Lower leg skin (tissue), 4 donors: ENCODE measurements at regions not wholly inside any gene's neighbourhood (a gene's known extent, or its start where the extent isn't known, plus 50 kb on each side); places are given as distances from the start of the nearest gene placed in this dataset.

Source experiments
- DNase-seq, 2 donors: peaks; one replicate each; pipeline ENCODE4 v3.0.0-alpha.2; 2019; ENCODE audit warnings: low spot score in 2 of 2
- H3K4me3 ChIP-seq: fragments of 200-600 bp; sonication (generic); 2 replicates; pipeline ENCODE4 v1.5.1; 2017; ENCODE audit warnings: mild to moderate bottlenecking, low read depth; ENCODE audit not compliant: poor library complexity, severe bottlenecking
- CTCF ChIP-seq, 3 donors: fragments of 450-650 bp; IDR thresholded peaks; one replicate each; pipeline ENCODE4 v1.5.1; 2016; ENCODE audit warnings: antibody characterized with exemption in 3 of 3, mild to moderate bottlenecking in 3 of 3, moderate library complexity in 2 of 3
- POLR2A ChIP-seq, 2 donors: fragments of 450-650 bp; IDR thresholded peaks; one replicate each; pipeline ENCODE4 v1.6.1; 2016 to 2017; ENCODE audit warnings: antibody characterized with exemption in 2 of 2, mild to moderate bottlenecking in 1 of 2, moderate library complexity in 1 of 2
- WGBS, 2 donors: methylation state at CpG; one replicate each; pipeline ENCODE4 v1.1.5; 2018; 5-methylcytosine and 5-hydroxymethylcytosine counted together
- intact Hi-C: fragments of 100-400 bp; cut with DNase I; formaldehyde crosslinking; loops from one replicate; pipeline ENCODE4 v1.15.0; 2023; ENCODE audit warnings: low total_unique reads

GRCh38 chr2:200054681-200055468 is 99.5 kb downstream of the MAIP1 start:
- intact Hi-C loops = no loop called here
- TF ChIP-seq POLR2A (IDR thresholded peaks at IDR 0.05) (no peak), CTCF (IDR thresholded peaks at IDR 0.05) (no peak)
- DNase-seq = no peak
- H3K4me3 ChIP-seq = no peak overlapping the region
- WGBS, 2 donors = 89 to 91% methylated on average over 12 of the region's 15 CpGs

GRCh38 chr2:200056105-200056504 is 100.7 kb downstream of the MAIP1 start:
- H3K4me3 ChIP-seq = no peak overlapping the region
- 50 to 54% methylated on average over 3 of the region's 3 CpGs for WGBS, 2 donors
- TF ChIP-seq CTCF (IDR thresholded peaks at IDR 0.05) = no peak
- no peak for TF ChIP-seq POLR2A (IDR thresholded peaks at IDR 0.05)
- intact Hi-C loops = no loop called here
- DNase-seq = no peak

- H3K4me3 ChIP-seq = no peak overlapping the region
- intact Hi-C loops = no loop called here
Observed at GRCh38 chr2:200063155-200063554, 107.8 kb downstream of the MAIP1 start.

GRCh38 chr2:200064879-200065278 is 109.5 kb downstream of the MAIP1 start:
- no peak overlapping the region for H3K4me3 ChIP-seq
- WGBS, 2 donors = 52 to 55% methylated on average over 1 of the region's 1 CpG
- intact Hi-C loops = no loop called here
- TF ChIP-seq CTCF (IDR thresholded peaks at IDR 0.05) (no peak), POLR2A (IDR thresholded peaks at IDR 0.05) (no peak)
- DNase-seq = no peak

More at GRCh38 chr2:200063155-200063554, 107.8 kb downstream of the MAIP1 start:
- DNase-seq = no peak
- 81 to 88% methylated on average over 3 of the region's 3 CpGs for WGBS, 2 donors
- TF ChIP-seq CTCF (IDR thresholded peaks at IDR 0.05) (no peak), POLR2A (IDR thresholded peaks at IDR 0.05) (no peak)

GRCh38 chr2:200065477-200065876 is 110.1 kb downstream of the MAIP1 start:
- no peak for DNase-seq
- no peak overlapping the region for H3K4me3 ChIP-seq
- 56 to 62% methylated on average over 2 of the region's 2 CpGs for WGBS, 2 donors
- intact Hi-C loops = no loop called here
- no peak for TF ChIP-seq CTCF (IDR thresholded peaks at IDR 0.05)
- no peak for TF ChIP-seq POLR2A (IDR thresholded peaks at IDR 0.05)

GRCh38 chr2:200066417-200066816 is 111.0 kb downstream of the MAIP1 start:
- no peak for TF ChIP-seq CTCF (IDR thresholded peaks at IDR 0.05)
- TF ChIP-seq POLR2A (IDR thresholded peaks at IDR 0.05) = no peak
- intact Hi-C loops = no loop called here
- WGBS, 2 donors = 83 to 87% methylated on average over 2 of the region's 2 CpGs
- no peak overlapping the region for H3K4me3 ChIP-seq
- DNase-seq = no peak
